ENCODE measurements at regions not wholly inside any gene's neighbourhood (a gene's known extent, or its start where the extent isn't known, plus 50 kb on each side); places are given as distances from the start of the nearest gene placed in this dataset.

DNA sequence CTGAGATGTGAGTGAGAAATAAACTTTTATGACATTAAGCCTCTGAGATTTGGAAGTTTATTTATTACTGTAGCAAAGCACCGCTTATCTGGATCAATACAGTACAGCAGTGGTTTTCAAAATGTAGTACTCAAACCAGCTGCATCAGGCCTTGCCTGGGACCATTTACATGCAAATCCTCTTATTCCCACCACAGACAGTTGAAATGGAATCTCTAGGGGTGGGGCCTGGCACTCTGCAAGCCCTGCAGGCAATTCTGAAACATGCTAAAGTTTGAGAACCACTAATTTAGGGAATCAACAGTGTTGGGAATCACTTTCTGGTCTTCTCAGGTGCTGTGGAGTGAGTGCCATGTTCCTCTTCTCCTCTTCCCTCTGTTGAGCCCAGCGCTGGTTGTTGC is 77.8 kb upstream of the TAMM41 start:
- WGBS (ENCODE audit: insufficient coverage): 83% methylated on average over 1 of the region's 2 CpGs
- H2AFZ ChIP-seq (ENCODE audit: insufficient read depth, low read depth, low read length, poor library complexity, severe bottlenecking): no peak overlapping the region
- DNase-seq (no peak), ATAC-seq (ENCODE audit: low read depth) (no peak)
- CTCF ChIA-PET: no interaction called here
- POLR2A ChIA-PET: no interaction called here
- H3K9me3 ChIP-seq (ENCODE audit: control extremely low read depth in 1 of 3, control insufficient read depth in 2 of 3, insufficient read depth in 1 of 3, low read length in 2 of 3): peaks cover 0 to 4% (median 0%) of the 10 kb centered on the region in 3 donors
- Mint-ChIP-seq H3K27ac (no peak overlapping the region), H3K9me3 (ENCODE audit: insufficient read depth) (no peaks in the 10 kb centered on the region), H3K4me3 (no peak overlapping the region), H3K27me3 (peaks cover 12% of the 10 kb centered on the region), H3K4me1 (no peaks in the 10 kb centered on the region)
- no peaks in the 10 kb centered on the region for H3K36me3 ChIP-seq (replicated peaks in 1 of 2; ENCODE audit: control extremely low read depth in 1 of 2, control insufficient read depth in 1 of 2, extremely low read depth in 1 of 2, insufficient read depth in 2 of 2, low read length in 1 of 2)
- no peaks in the 10 kb centered on the region for H4K20me1 ChIP-seq (ENCODE audit: control insufficient read depth, insufficient read depth, low read length, poor library complexity, severe bottlenecking)
- no peaks in the 10 kb centered on the region for H3K27me3 ChIP-seq (replicated peaks in 1 of 4; ENCODE audit: control extremely low read depth in 1 of 4, control insufficient read depth in 3 of 4, insufficient read depth in 4 of 4, low read length in 3 of 4)
- intact Hi-C loops (cut with micrococcal nuclease): no loop called here
- H3K79me2 ChIP-seq (ENCODE audit: control insufficient read depth, insufficient read depth, low read length): no peaks in the 10 kb centered on the region
- H3K4me2 ChIP-seq (replicated peaks; ENCODE audit: low read depth, low read length, poor library complexity, severe bottlenecking): no peak overlapping the region
- TF ChIP-seq, protein P1, sequence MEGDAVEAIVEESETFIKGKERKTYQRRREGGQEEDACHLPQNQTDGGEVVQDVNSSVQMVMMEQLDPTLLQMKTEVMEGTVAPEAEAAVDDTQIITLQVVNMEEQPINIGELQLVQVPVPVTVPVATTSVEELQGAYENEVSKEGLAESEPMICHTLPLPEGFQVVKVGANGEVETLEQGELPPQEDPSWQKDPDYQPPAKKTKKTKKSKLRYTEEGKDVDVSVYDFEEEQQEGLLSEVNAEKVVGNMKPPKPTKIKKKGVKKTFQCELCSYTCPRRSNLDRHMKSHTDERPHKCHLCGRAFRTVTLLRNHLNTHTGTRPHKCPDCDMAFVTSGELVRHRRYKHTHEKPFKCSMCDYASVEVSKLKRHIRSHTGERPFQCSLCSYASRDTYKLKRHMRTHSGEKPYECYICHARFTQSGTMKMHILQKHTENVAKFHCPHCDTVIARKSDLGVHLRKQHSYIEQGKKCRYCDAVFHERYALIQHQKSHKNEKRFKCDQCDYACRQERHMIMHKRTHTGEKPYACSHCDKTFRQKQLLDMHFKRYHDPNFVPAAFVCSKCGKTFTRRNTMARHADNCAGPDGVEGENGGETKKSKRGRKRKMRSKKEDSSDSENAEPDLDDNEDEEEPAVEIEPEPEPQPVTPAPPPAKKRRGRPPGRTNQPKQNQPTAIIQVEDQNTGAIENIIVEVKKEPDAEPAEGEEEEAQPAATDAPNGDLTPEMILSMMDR (IDR thresholded peaks at IDR 0.05): no peak
- no peak for TF ChIP-seq EZH2 (IDR thresholded peaks at IDR 0.05; ENCODE audit: borderline replicate concordance, insufficient read depth, low read depth, low read length, poor library complexity, severe bottlenecking)
- H3K4me3 ChIP-seq (ENCODE audit: control extremely low read depth in 1 of 5, extremely low read depth in 1 of 5, insufficient read depth in 1 of 5, low read depth in 2 of 5, low read length in 4 of 5): no peak overlapping the region
- no peak overlapping the region for H3K27ac ChIP-seq (ENCODE audit: low read length in 2 of 2)
- no peak overlapping the region for H3K9ac ChIP-seq (ENCODE audit: low read length)
- H3K4me1 ChIP-seq (ENCODE audit: control insufficient read depth in 2 of 2, insufficient read depth in 2 of 2, low read length in 2 of 2): no peaks in the 10 kb centered on the region

DNA sequence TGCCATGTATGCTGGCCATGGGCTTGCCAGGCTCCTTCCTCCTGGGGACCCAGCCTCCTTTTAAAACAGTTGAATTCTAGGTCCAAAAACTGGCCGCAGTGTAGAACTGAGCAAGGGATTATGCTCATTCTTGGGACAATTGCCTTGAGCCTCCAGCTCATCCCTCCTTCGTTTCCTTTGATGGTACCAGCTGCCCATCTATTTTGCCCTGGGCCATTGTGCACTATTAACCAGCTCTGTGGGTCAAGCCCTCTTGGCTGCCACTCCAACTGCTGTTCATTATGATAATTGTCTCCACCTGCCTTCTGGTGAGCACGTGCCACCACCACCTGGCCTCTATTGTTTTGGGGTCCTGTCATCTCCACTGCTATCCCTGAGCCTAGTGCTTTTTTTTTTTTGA is 75.8 kb upstream of the SYN2 start:
- Histone ChIP-seq H4K20me1 (ENCODE audit: control insufficient read depth, insufficient read depth, low read length, poor library complexity, severe bottlenecking) (no peaks in the 10 kb centered on the region), H3K4me1 (ENCODE audit: control insufficient read depth in 2 of 2, insufficient read depth in 2 of 2, low read length in 2 of 2) (no peaks in the 10 kb centered on the region), H2AFZ (ENCODE audit: insufficient read depth, low read depth, low read length, poor library complexity, severe bottlenecking) (no peak overlapping the region), H3K9ac (ENCODE audit: low read length) (no peak overlapping the region), H3K4me2 (replicated peaks; ENCODE audit: low read depth, low read length, poor library complexity, severe bottlenecking) (no peak overlapping the region), H3K9me3 (ENCODE audit: control extremely low read depth in 1 of 3, control insufficient read depth in 2 of 3, insufficient read depth in 1 of 3, low read length in 2 of 3) (peaks cover 0 to 4% (median 0%) of the 10 kb centered on the region in 3 donors), H3K27me3 (replicated peaks in 1 of 4; ENCODE audit: control extremely low read depth in 1 of 4, control insufficient read depth in 3 of 4, insufficient read depth in 4 of 4, low read length in 3 of 4) (no peaks in the 10 kb centered on the region), H3K4me3 (ENCODE audit: control extremely low read depth in 1 of 5, extremely low read depth in 1 of 5, insufficient read depth in 1 of 5, low read depth in 2 of 5, low read length in 4 of 5) (no peak overlapping the region), H3K27ac (ENCODE audit: low read length in 2 of 2) (no peak overlapping the region), H3K79me2 (ENCODE audit: control insufficient read depth, insufficient read depth, low read length) (no peaks in the 10 kb centered on the region), H3K36me3 (replicated peaks in 1 of 2; ENCODE audit: control extremely low read depth in 1 of 2, control insufficient read depth in 1 of 2, extremely low read depth in 1 of 2, insufficient read depth in 2 of 2, low read length in 1 of 2) (no peaks in the 10 kb centered on the region)
- H3K27ac Mint-ChIP-seq: no peak overlapping the region
- intact Hi-C loops (cut with micrococcal nuclease): no loop called here
- POLR2A ChIA-PET: no interaction called here
- no peaks in the 10 kb centered on the region for H3K9me3 Mint-ChIP-seq (ENCODE audit: insufficient read depth)
- peaks cover 12% of the 10 kb centered on the region for H3K27me3 Mint-ChIP-seq
- TF ChIP-seq, protein P1 (IDR thresholded peaks at IDR 0.05): no peak
- TF ChIP-seq EZH2 (IDR thresholded peaks at IDR 0.05; ENCODE audit: borderline replicate concordance, insufficient read depth, low read depth, low read length, poor library complexity, severe bottlenecking): no peak
- CTCF ChIA-PET: no interaction called here
- DNase-seq: no peak
- H3K4me3 Mint-ChIP-seq: no peak overlapping the region
- H3K4me1 Mint-ChIP-seq: no peaks in the 10 kb centered on the region
- WGBS (ENCODE audit: insufficient coverage): 93% methylated on average over 3 of the region's 3 CpGs
- ATAC-seq (ENCODE audit: low read depth): no peak

Data from B cell (primary cell).